ENCODE measurements at regions not wholly inside any gene's neighbourhood (a gene's known extent, or its start where the extent isn't known, plus 50 kb on each side); places are given as distances from the start of the nearest gene placed in this dataset.

- H3K4me3 ChIP-seq (ENCODE audit: low read depth, low read length): no peak overlapping the region
- H3K27ac ChIP-seq (ENCODE audit: low read depth, low read length): no peak overlapping the region
- ChIA-PET POLR2A (no interaction called here), CTCF (no interaction called here)
- no peak for DNase-seq (ENCODE audit: low read depth, low spot score)
- no peaks in the 10 kb centered on the region for H3K27me3 ChIP-seq (ENCODE audit: control insufficient read depth, insufficient read depth, low read length)
- no peak for TF ChIP-seq CTCF (IDR thresholded peaks at IDR 0.05; ENCODE audit: low read depth, low read length)
- no peaks in the 10 kb centered on the region for H3K9me3 ChIP-seq (ENCODE audit: control insufficient read depth, insufficient read depth, low read length)
These were observed 514.7 kb downstream of the DIRAS2 start for GRCh38 chr9:90127923-90128322.

- H3K27ac ChIP-seq (ENCODE audit: low read depth, low read length): no peak overlapping the region
- TF ChIP-seq CTCF (IDR thresholded peaks at IDR 0.05; ENCODE audit: low read depth, low read length): no peak
- POLR2A ChIA-PET: no interaction called here
- H3K27me3 ChIP-seq (ENCODE audit: control insufficient read depth, insufficient read depth, low read length): no peaks in the 10 kb centered on the region
- H3K4me3 ChIP-seq (ENCODE audit: low read depth, low read length): no peak overlapping the region
- no peaks in the 10 kb centered on the region for H3K9me3 ChIP-seq (ENCODE audit: control insufficient read depth, insufficient read depth, low read length)
- no peak for DNase-seq (ENCODE audit: low read depth, low spot score)
- CTCF ChIA-PET: interaction anchor here (1.0 kb wide), 1 partner anchor 14 kb away, joined by 3 read pairs; no protein-coding TSS in a partner anchor
These were observed 513.9 kb downstream of the DIRAS2 start for GRCh38 chr9:90128587-90129190.

GRCh38 chr9:90129446-90129845, 513.2 kb downstream of the DIRAS2 start:
- no peaks in the 10 kb centered on the region for H3K9me3 ChIP-seq (ENCODE audit: control insufficient read depth, insufficient read depth, low read length)
- DNase-seq (ENCODE audit: low read depth, low spot score): no peak
- TF ChIP-seq CTCF (IDR thresholded peaks at IDR 0.05; ENCODE audit: low read depth, low read length): no peak
- H3K27me3 ChIP-seq (ENCODE audit: control insufficient read depth, insufficient read depth, low read length): no peaks in the 10 kb centered on the region
- no peak overlapping the region for H3K27ac ChIP-seq (ENCODE audit: low read depth, low read length)
- POLR2A ChIA-PET: no interaction called here
- CTCF ChIA-PET: interaction anchor here (1.0 kb wide), 1 partner anchor 13 kb away, joined by 3 read pairs; no protein-coding TSS in a partner anchor
- no peak overlapping the region for H3K4me3 ChIP-seq (ENCODE audit: low read depth, low read length)

- no peak for TF ChIP-seq CTCF (IDR thresholded peaks at IDR 0.05; ENCODE audit: low read depth, low read length)
- POLR2A ChIA-PET: no interaction called here
- H3K27ac ChIP-seq (ENCODE audit: low read depth, low read length): no peak overlapping the region
- H3K9me3 ChIP-seq (ENCODE audit: control insufficient read depth, insufficient read depth, low read length): no peaks in the 10 kb centered on the region
- CTCF ChIA-PET: interaction anchor here (1.1 kb wide), 1 partner anchor 534 kb away, joined by 3 read pairs; no protein-coding TSS in a partner anchor
- no peaks in the 10 kb centered on the region for H3K27me3 ChIP-seq (ENCODE audit: control insufficient read depth, insufficient read depth, low read length)
- no peak for DNase-seq (ENCODE audit: low read depth, low spot score)
- no peak overlapping the region for H3K4me3 ChIP-seq (ENCODE audit: low read depth, low read length)
These were observed 511.1 kb downstream of the DIRAS2 start for GRCh38 chr9:90131568-90131967.

- no peak for DNase-seq (ENCODE audit: low read depth, low spot score)
- POLR2A ChIA-PET: no interaction called here
- CTCF ChIA-PET: no interaction called here
- no peak overlapping the region for H3K27ac ChIP-seq (ENCODE audit: low read depth, low read length)
- H3K9me3 ChIP-seq (ENCODE audit: control insufficient read depth, insufficient read depth, low read length): no peaks in the 10 kb centered on the region
- TF ChIP-seq CTCF (IDR thresholded peaks at IDR 0.05; ENCODE audit: low read depth, low read length): no peak
- H3K4me3 ChIP-seq (ENCODE audit: low read depth, low read length): no peak overlapping the region
- H3K27me3 ChIP-seq (ENCODE audit: control insufficient read depth, insufficient read depth, low read length): no peaks in the 10 kb centered on the region
These were observed 509.8 kb downstream of the DIRAS2 start for GRCh38 chr9:90132866-90133265.

All from AG04450 (cell line).